K562 (cell line): ENCODE measurements at regions not wholly inside any gene's neighbourhood (a gene's known extent, or its start where the extent isn't known, plus 50 kb on each side); places are given as distances from the start of the nearest gene placed in this dataset.

ENCODE experiments used
- ATAC-seq: fragments of 200-7000 bp; cut with Tn5 transposase; 3 replicates; pipeline ENCODE4 v1.9.1; 2020; ENCODE audit warnings: moderate library complexity
- BruUV-seq: library from RNA; stranded (reverse); fragments of 400-500 nt; replicated peaks from 2 replicates; lab custom pipeline; 2021; lab: Mats Ljungman, UMichigan
- CTCF ChIA-PET: fragments of 300-600 bp; formaldehyde crosslinking; extraction: SDS; loops from one replicate; lab custom pipeline; 2021; ENCODE audit warnings: low intra/inter-chr PET ratio; lab: Yijun Ruan, JAX
- POLR2A ChIA-PET: fragments of 300-600, 350-650 bp; sonication (Branson Sonifier 250); formaldehyde crosslinking; extraction: SDS; loops from one replicate; lab custom pipeline; 2021; ENCODE audit warnings: antibody characterized with exemption, inconsistent platforms; lab: Yijun Ruan, JAX
- DNase-seq, 4 experiments: peaks; one replicate each; pipeline versions ENCODE4 v3.0.0 to v3.0.0-alpha.2; 2011 to 2018; ENCODE audit warnings: low spot score in 3 of 4, mixed read lengths in 3 of 4; ENCODE audit errors: extremely low read depth in 1 of 4
- FAIRE-seq: peaks from 2 replicates; lab custom pipeline; 2011; peaks lifted over from hg19 to GRCh38; lab: Jason Lieb, UNC
- H2AFZ ChIP-seq: 2 replicates; pipeline ENCODE4 v1.6.0; 2011; ENCODE audit warnings: low read depth, low read length, control low read depth, inconsistent platforms
- H3K27ac ChIP-seq: fragments of 200-600 bp; 3 replicates; pipeline ENCODE4 v1.8.0; 2011; ENCODE audit warnings: low read depth, mild to moderate bottlenecking, control low read depth, inconsistent platforms, low read length, moderate library complexity, mixed read lengths; ENCODE audit errors: extremely low read depth
- H3K27me3 ChIP-seq, 2 experiments: fragments of 300-600 bp in 1 of 2; 2 replicates in 1 of 2; 3 replicates in 1 of 2; pipeline versions ENCODE4 v1.6.0 to v1.8.0; 2011; ENCODE audit warnings: inconsistent platforms in 2 of 2, low read length in 2 of 2, mild to moderate bottlenecking in 1 of 2, mixed read lengths in 1 of 2, moderate library complexity in 1 of 2; ENCODE audit not compliant: control insufficient read depth in 2 of 2, insufficient read depth in 2 of 2
- H3K36me3 ChIP-seq: fragments of 300-600 bp; 3 replicates; pipeline ENCODE4 v1.8.0; 2011; ENCODE audit warnings: mild to moderate bottlenecking, low read length, inconsistent platforms; ENCODE audit not compliant: control insufficient read depth, insufficient read depth
- H3K4me1 ChIP-seq, 2 experiments: fragments of 200-600 bp in 1 of 2; replicated peaks in 1 of 2; 2 replicates in 1 of 2; 3 replicates in 1 of 2; pipeline versions ENCODE4 v1.5.1 to v1.8.0; 2011; ENCODE audit warnings: inconsistent platforms in 2 of 2, low read length in 2 of 2, mild to moderate bottlenecking in 1 of 2, mixed read lengths in 1 of 2, moderate library complexity in 1 of 2; ENCODE audit not compliant: control insufficient read depth in 2 of 2, insufficient read depth in 2 of 2
- H3K4me2 ChIP-seq: 2 replicates; pipeline ENCODE4 v1.6.1; 2011; ENCODE audit warnings: low read length, control low read depth, inconsistent platforms, mixed read lengths; ENCODE audit not compliant: insufficient read depth
- H3K4me3 ChIP-seq: fragments of 200-600 bp; sonication (generic), shearing (Covaris generic); 2 replicates; pipeline ENCODE4 v1.5.1; 2016; ENCODE audit warnings: control low read depth, inconsistent platforms
- H3K79me2 ChIP-seq: fragments of 200-600 bp; 3 replicates; pipeline ENCODE4 v1.8.0; 2011; ENCODE audit warnings: low read length, inconsistent platforms; ENCODE audit not compliant: control insufficient read depth, insufficient read depth
- H3K9ac ChIP-seq, 2 experiments: 2 replicates each; pipeline versions ENCODE4 v1.6.0 to v1.6.1; 2011; ENCODE audit warnings: low read depth in 2 of 2, low read length in 2 of 2, control low read depth in 1 of 2, inconsistent platforms in 1 of 2, mild to moderate bottlenecking in 1 of 2, mixed read lengths in 1 of 2; ENCODE audit not compliant: insufficient read depth in 1 of 2
- H3K9me1 ChIP-seq: one replicate; pipeline ENCODE4 v1.6.0; 2011; ENCODE audit warnings: inconsistent platforms, mild to moderate bottlenecking, low read length, moderate library complexity; ENCODE audit not compliant: control insufficient read depth, insufficient read depth
- H3K9me3 ChIP-seq: replicated peaks from 2 replicates; pipeline ENCODE4 v1.5.1; 2011; ENCODE audit warnings: low read depth, low read length, inconsistent platforms; ENCODE audit not compliant: control insufficient read depth, insufficient read depth
- H4K20me1 ChIP-seq: replicated peaks from 2 replicates; pipeline ENCODE4 v1.6.1; 2011; ENCODE audit warnings: low read length, inconsistent platforms, mixed read lengths; ENCODE audit not compliant: control insufficient read depth, insufficient read depth
- CBFB ChIP-seq: sonication (generic); formaldehyde crosslinking; IDR thresholded peaks from 2 replicates; pipeline ENCODE4 v1.4.0; 2020; ENCODE audit warnings: mild to moderate bottlenecking, missing genetic modification reagents
- JUND ChIP-seq, 2 experiments: IDR thresholded peaks; 2 replicates in 1 of 2; 3 replicates in 1 of 2; pipeline ENCODE4 v1.6.1; 2011; ENCODE audit warnings: borderline replicate concordance in 2 of 2, low read depth in 2 of 2, low read length in 2 of 2, improper control_type of control experiment in 1 of 2, missing biosample characterization in 1 of 2, missing genetic modification characterization in 1 of 2, missing genetic modification reagents in 1 of 2
- POLR3G ChIP-seq: IDR thresholded peaks from 2 replicates; pipeline ENCODE4 v1.6.1; 2011; ENCODE audit not compliant: insufficient read length, insufficient replicate concordance; ENCODE audit errors: extremely low read depth
- RCOR1 ChIP-seq, 2 experiments: IDR thresholded peaks; 2 replicates each; pipeline ENCODE4 v1.6.1; 2012; ENCODE audit warnings: low read depth in 2 of 2, low read length in 2 of 2, borderline replicate concordance in 1 of 2, improper control_type of control experiment in 1 of 2
- ZFP1 ChIP-seq: fragments of 450-650 bp; formaldehyde crosslinking; IDR thresholded peaks from 2 replicates; pipeline ENCODE4 v1.4.0; 2020; ENCODE audit warnings: mild to moderate bottlenecking, mixed read lengths
- ZFPM2 ChIP-seq: fragments of 250-450 bp; sonication (Bioruptor Pico); IDR thresholded peaks from 2 replicates; pipeline ENCODE4 v1.5.1; 2022; ENCODE audit warnings: mild to moderate bottlenecking
- ZNF24 ChIP-seq: fragments of 450-650 bp; IDR thresholded peaks from 2 replicates; pipeline ENCODE4 v1.6.1; 2016
- ZNF277 ChIP-seq: fragments of 250-450 bp; sonication (Bioruptor Pico); IDR thresholded peaks from 2 replicates; pipeline ENCODE4 v1.8.0; 2022; ENCODE audit warnings: inconsistent platforms, mild to moderate bottlenecking, moderate library complexity, borderline replicate concordance
- ZNF324 ChIP-seq: fragments of 250-450 bp; sonication (Bioruptor Pico); IDR thresholded peaks from 2 replicates; pipeline ENCODE4 v1.4.0; 2020; ENCODE audit warnings: mild to moderate bottlenecking
- ZNF584 ChIP-seq: fragments of 200-800 bp; sonication (Bioruptor generic); IDR thresholded peaks from 2 replicates; pipeline ENCODE4 v1.6.1; 2016; ENCODE audit warnings: low read depth, mild to moderate bottlenecking, missing genetic modification characterization, missing compliant biosample characterization
- WGBS: fragments of 100-300 bp; shearing (Covaris generic); methylation state at CpG from one replicate; pipeline ENCODE4 v1.1.6; 2016; ENCODE audit warnings: low coverage, mixed read lengths; ENCODE audit not compliant: insufficient coverage; ENCODE audit errors: missing lambda C conversion rate; 5-methylcytosine and 5-hydroxymethylcytosine counted together
- in situ Hi-C: fragments of 300-500 bp; cut with MboI; formaldehyde crosslinking; loops from 4 replicates; pipeline ENCODE4 v1.15.0; 2018; ENCODE audit warnings: inconsistent platforms, mixed read lengths
- intact Hi-C: fragments of 100-400 bp; cut with micrococcal nuclease; formaldehyde crosslinking; loops from 2 replicates; pipeline ENCODE4 v1.14.2; 2022
- TF ChIP-seq, protein P1 (sequence below): sonication (generic); formaldehyde crosslinking; IDR thresholded peaks from 2 replicates; pipeline ENCODE4 v1.9.0; 2022; ENCODE audit warnings: mild to moderate bottlenecking, missing genetic modification reagents

- no peak overlapping the region for H3K27ac ChIP-seq
- 0% methylated on average over 2 of the region's 3 CpGs for WGBS
Observed at GRCh38 chr2:188142636-188143295, 148.9 kb upstream of the GULP1 start.

More at GRCh38 chr2:188142636-188143295, 148.9 kb upstream of the GULP1 start:
- no TSS peak for BruUV-seq
- ChIA-PET CTCF (no interaction called here), POLR2A (no interaction called here)
- Histone ChIP-seq H3K9me1 (no peaks in the 10 kb centered on the region), H3K79me2 (no peaks in the 10 kb centered on the region), H4K20me1 (no peaks in the 10 kb centered on the region), H3K4me1 (no peaks in the 10 kb centered on the region), H3K36me3 (no peaks in the 10 kb centered on the region), H3K9me3 (no peaks in the 10 kb centered on the region), H3K4me3 (no peak overlapping the region), H2AFZ (no peak overlapping the region), H3K27me3 (no peaks in the 10 kb centered on the region), H3K4me2 (no peak overlapping the region), H3K9ac (no peak overlapping the region)
- TF ChIP-seq ZNF584 (CRISPR knock-in tag) (no peak), ZNF277 (no peak), JUND (IDR thresholded peaks at IDR 0.05; ENCODE audit: borderline replicate concordance, low read depth, low read length) (no peak), JUND (tag; IDR thresholded peaks at IDR 0.05; ENCODE audit: borderline replicate concordance, low read depth, low read length) (no peak), RCOR1 (IDR thresholded peaks at IDR 0.05; ENCODE audit: borderline replicate concordance in 1 of 2, low read depth in 2 of 2, low read length in 2 of 2) (no peak), CBFB (no peak), POLR3G (no peak), ZFPM2 (CRISPR knock-in tag) (no peak), ZNF324 (CRISPR knock-in tag) (no peak), ZFP1 (CRISPR knock-in tag) (no peak), ZNF24 (no peak)
- TF ChIP-seq, protein P1, sequence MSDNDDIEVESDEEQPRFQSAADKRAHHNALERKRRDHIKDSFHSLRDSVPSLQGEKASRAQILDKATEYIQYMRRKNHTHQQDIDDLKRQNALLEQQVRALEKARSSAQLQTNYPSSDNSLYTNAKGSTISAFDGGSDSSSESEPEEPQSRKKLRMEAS (CRISPR knock-in tag): no peak
- intact Hi-C loops (no loop called here), in situ Hi-C loops (no loop called here)
- DNase-seq (no peak), FAIRE-seq (no peak), ATAC-seq (no peak)
